HepG2 (cell line): ENCODE measurements at regions not wholly inside any gene's neighbourhood (a gene's known extent, or its start where the extent isn't known, plus 50 kb on each side); places are given as distances from the start of the nearest gene placed in this dataset.

Experiments
- ATAC-seq: fragments of 200-7000 bp; cut with Tn5 transposase; 3 replicates; pipeline ENCODE4 v1.9.1; 2020; ENCODE audit warnings: mild to moderate bottlenecking, moderate library complexity
- BruUV-seq: library from RNA; stranded (reverse); fragments of 400-500 nt; replicated peaks from 2 replicates; lab custom pipeline; 2021; lab: Mats Ljungman, UMichigan
- CTCF ChIA-PET: fragments of 300-600 bp; formaldehyde crosslinking; extraction: SDS; loops from one replicate; lab custom pipeline; 2021; ENCODE audit warnings: low total read pairs, inconsistent platforms, low intra/inter-chr PET ratio; lab: Yijun Ruan, JAX
- POLR2A ChIA-PET: fragments of 350-600 bp; sonication (Branson Sonifier 250); formaldehyde crosslinking; loops from one replicate; lab custom pipeline; 2020; ENCODE audit warnings: antibody characterized with exemption, inconsistent platforms; lab: Yijun Ruan, JAX
- DNase-seq: peaks from one replicate; pipeline ENCODE4 v3.0.0-alpha.2; 2015; ENCODE audit warnings: low spot score
- FAIRE-seq: peaks from 3 replicates; lab custom pipeline; 2011; peaks lifted over from hg19 to GRCh38; lab: Jason Lieb, UNC
- H2AFZ ChIP-seq: one replicate; pipeline ENCODE4 v1.6.1; 2011; ENCODE audit warnings: low read length, inconsistent platforms
- H3K27ac ChIP-seq: fragments of 300-600 bp; 3 replicates; pipeline ENCODE4 v1.8.0; 2011; ENCODE audit warnings: mixed run types, mild to moderate bottlenecking, mixed read lengths, low read length, inconsistent platforms; ENCODE audit not compliant: insufficient read depth; ENCODE audit errors: extremely low read length
- H3K27me3 ChIP-seq, 2 experiments: fragments of 200-600 bp in 1 of 2; 2 replicates in 1 of 2; 3 replicates in 1 of 2; pipeline versions ENCODE4 v1.6.0 to v1.8.0; 2011; ENCODE audit warnings: low read length in 2 of 2, mild to moderate bottlenecking in 2 of 2, moderate library complexity in 2 of 2, inconsistent platforms in 1 of 2; ENCODE audit not compliant: insufficient read depth in 2 of 2, control insufficient read depth in 1 of 2
- H3K36me3 ChIP-seq, 2 experiments: fragments of 200-600 bp in 1 of 2; replicated peaks in 1 of 2; 2 replicates in 1 of 2; 3 replicates in 1 of 2; pipeline versions ENCODE4 v1.5.1 to v1.8.0; 2011; ENCODE audit warnings: low read length in 2 of 2, inconsistent platforms in 1 of 2; ENCODE audit not compliant: insufficient read depth in 2 of 2, control insufficient read depth in 1 of 2
- H3K4me1 ChIP-seq: 2 replicates; pipeline ENCODE4 v1.5.1; 2012; ENCODE audit warnings: low read length, inconsistent platforms; ENCODE audit not compliant: insufficient read depth
- H3K4me2 ChIP-seq: 2 replicates; pipeline ENCODE4 v1.6.0; 2011; ENCODE audit warnings: low read depth, low read length, inconsistent platforms
- H3K4me3 ChIP-seq, 3 experiments: fragments of 200-600 bp in 1 of 3; sonication (generic), shearing (Covaris generic) in 1 of 3; replicated peaks in 1 of 3; 2 replicates each; pipeline ENCODE4 v1.5.1; 2011 to 2016; ENCODE audit warnings: low read length in 3 of 3, inconsistent platforms in 2 of 3, low read depth in 2 of 3, mild to moderate bottlenecking in 2 of 3, control low read depth in 1 of 3, mixed read lengths in 1 of 3; ENCODE audit not compliant: insufficient read depth in 1 of 3
- H3K79me2 ChIP-seq: one replicate; pipeline ENCODE4 v1.6.1; 2011; ENCODE audit warnings: low read length, inconsistent platforms; ENCODE audit not compliant: insufficient read depth
- H3K9ac ChIP-seq: 2 replicates; pipeline ENCODE4 v1.6.0; 2011; ENCODE audit warnings: mild to moderate bottlenecking, low read depth, low read length, inconsistent platforms; ENCODE audit not compliant: insufficient read depth
- H3K9me3 ChIP-seq: 2 replicates; pipeline ENCODE4 v1.5.1; 2012; ENCODE audit warnings: mild to moderate bottlenecking, low read length
- H4K20me1 ChIP-seq: 2 replicates; pipeline ENCODE4 v1.6.0; 2011; ENCODE audit warnings: inconsistent platforms, mild to moderate bottlenecking, low read length, moderate library complexity; ENCODE audit not compliant: insufficient read depth
- ATAD3A ChIP-seq: sonication (generic); formaldehyde crosslinking; IDR thresholded peaks from 2 replicates; pipeline ENCODE4 v1.4.0; 2020; ENCODE audit warnings: missing genetic modification reagents
- ETV5 ChIP-seq: IDR thresholded peaks from 2 replicates; pipeline ENCODE4 v1.6.1; 2018; ENCODE audit warnings: missing biosample characterization, missing genetic modification reagents, inconsistent platforms, borderline replicate concordance
- IKZF1 ChIP-seq: fragments of 450-650 bp; IDR thresholded peaks from 2 replicates; pipeline ENCODE4 v1.7.1; 2016
- KLF16 ChIP-seq, 2 experiments: sonication (generic) in 1 of 2; formaldehyde crosslinking in 1 of 2; IDR thresholded peaks; 2 replicates each; pipeline versions ENCODE4 v1.6.1 to v1.8.0; 2016 to 2023; ENCODE audit warnings: missing genetic modification reagents in 2 of 2, missing compliant biosample characterization in 1 of 2
- MBNL3 ChIP-seq: fragments of 250-450 bp; sonication (Bioruptor Pico); conservative IDR thresholded peaks from 2 replicates; pipeline ENCODE4 v1.8.0; 2022; ENCODE audit warnings: mild to moderate bottlenecking, inconsistent platforms
- RAD51 ChIP-seq: fragments of 450-650 bp; IDR thresholded peaks from 2 replicates; pipeline ENCODE4 v1.6.1; 2016; ENCODE audit warnings: borderline replicate concordance
- TCF7 ChIP-seq: sonication (generic); IDR thresholded peaks from 2 replicates; pipeline ENCODE4 v1.6.1; 2016; ENCODE audit warnings: antibody characterized with exemption, low read depth
- TMF1 ChIP-seq: sonication (generic); formaldehyde crosslinking; IDR thresholded peaks from 2 replicates; pipeline ENCODE4 v1.8.1; 2022; ENCODE audit warnings: low read depth, missing genetic modification reagents
- ZFYVE20 ChIP-seq: sonication (generic); formaldehyde crosslinking; IDR thresholded peaks from 2 replicates; pipeline ENCODE4 v1.8.0; 2023; ENCODE audit warnings: low read depth, mild to moderate bottlenecking, moderate library complexity, missing genetic modification reagents, borderline replicate concordance
- ZNF234 ChIP-seq: sonication (generic); formaldehyde crosslinking; conservative IDR thresholded peaks from 2 replicates; pipeline ENCODE4 v1.5.1; 2020; ENCODE audit warnings: mild to moderate bottlenecking, missing genetic modification reagents
- ZNF329 ChIP-seq: sonication (generic); formaldehyde crosslinking; IDR thresholded peaks from 2 replicates; pipeline ENCODE4 v1.9.0; 2021; ENCODE audit warnings: low read depth, mild to moderate bottlenecking, missing genetic modification reagents
- WGBS: methylation state at CpG from one replicate; pipeline ENCODE4 v1.1.6; 2017; ENCODE audit warnings: low lambda C conversion rate; 5-methylcytosine and 5-hydroxymethylcytosine counted together
- in situ Hi-C: cut with HindIII; loops from 2 replicates; pipeline ENCODE4 v1.10.0; 2017; ENCODE audit warnings: low pct_unique_long_range_greater_than_20kb; ENCODE audit not compliant: extremely low pct_ligation_motif_present
- intact Hi-C: fragments of 100-400 bp; cut with micrococcal nuclease; formaldehyde crosslinking; loops from one replicate; pipeline ENCODE4 v1.10.0; 2022; ENCODE audit not compliant: unreplicated experiment
- TF ChIP-seq, protein P1 (sequence below): sonication (generic); formaldehyde crosslinking; IDR thresholded peaks from 2 replicates; pipeline ENCODE4 v1.5.0; 2020; ENCODE audit warnings: mild to moderate bottlenecking, missing genetic modification reagents, borderline replicate concordance
- TF ChIP-seq, protein P2 (sequence below): sonication (generic); formaldehyde crosslinking; IDR thresholded peaks from 2 replicates; pipeline ENCODE4 v1.8.0; 2022; ENCODE audit warnings: mild to moderate bottlenecking, missing genetic modification reagents, borderline replicate concordance
- TF ChIP-seq, protein P3 (sequence below): sonication (generic); formaldehyde crosslinking; IDR thresholded peaks from 2 replicates; pipeline ENCODE4 v1.5.0; 2020; ENCODE audit warnings: mild to moderate bottlenecking, low read depth, missing genetic modification reagents, borderline replicate concordance

DNA sequence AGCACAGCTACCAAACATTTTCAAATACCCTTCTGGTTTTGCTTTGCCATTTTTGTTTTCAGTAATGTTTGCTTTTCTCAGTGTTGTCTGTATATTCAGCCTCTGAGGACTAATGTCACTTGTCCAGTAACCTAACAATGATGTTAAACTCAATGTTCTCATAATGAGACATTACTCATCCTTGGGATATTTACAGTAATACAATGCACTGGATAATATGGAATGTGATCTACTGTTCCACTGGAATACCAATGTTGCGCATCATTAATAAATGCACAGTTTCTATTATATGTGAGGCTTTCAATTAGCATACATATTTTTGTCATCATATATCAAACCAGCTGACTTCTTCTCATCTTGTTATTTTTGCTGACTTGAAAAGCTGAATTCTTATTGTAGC is 259.1 kb downstream of the SH2D1A start:
- no peak for DNase-seq
- no peak overlapping the region for H3K4me3 ChIP-seq

More for the DNA sequence above, 259.1 kb downstream of the SH2D1A start:
- no peak for ATAC-seq
- Histone ChIP-seq H3K36me3 (no peaks in the 10 kb centered on the region), H3K9me3 (no peaks in the 10 kb centered on the region), H3K4me1 (no peaks in the 10 kb centered on the region), H4K20me1 (no peaks in the 10 kb centered on the region), H3K79me2 (no peaks in the 10 kb centered on the region), H3K9ac (no peak overlapping the region), H2AFZ (no peak overlapping the region), H3K27me3 (no peaks in the 10 kb centered on the region), H3K4me2 (no peak overlapping the region), H3K27ac (no peak overlapping the region)
- no TSS peak for BruUV-seq
- in situ Hi-C loops (no loop called here), intact Hi-C loops (no loop called here)
- WGBS: 0% methylated on average over 1 of the region's 1 CpG
- POLR2A ChIA-PET: no interaction called here
- FAIRE-seq: no peak
- no peak for TF ChIP-seq TMF1 (CRISPR knock-in tag)
- TF ChIP-seq, protein P1, sequence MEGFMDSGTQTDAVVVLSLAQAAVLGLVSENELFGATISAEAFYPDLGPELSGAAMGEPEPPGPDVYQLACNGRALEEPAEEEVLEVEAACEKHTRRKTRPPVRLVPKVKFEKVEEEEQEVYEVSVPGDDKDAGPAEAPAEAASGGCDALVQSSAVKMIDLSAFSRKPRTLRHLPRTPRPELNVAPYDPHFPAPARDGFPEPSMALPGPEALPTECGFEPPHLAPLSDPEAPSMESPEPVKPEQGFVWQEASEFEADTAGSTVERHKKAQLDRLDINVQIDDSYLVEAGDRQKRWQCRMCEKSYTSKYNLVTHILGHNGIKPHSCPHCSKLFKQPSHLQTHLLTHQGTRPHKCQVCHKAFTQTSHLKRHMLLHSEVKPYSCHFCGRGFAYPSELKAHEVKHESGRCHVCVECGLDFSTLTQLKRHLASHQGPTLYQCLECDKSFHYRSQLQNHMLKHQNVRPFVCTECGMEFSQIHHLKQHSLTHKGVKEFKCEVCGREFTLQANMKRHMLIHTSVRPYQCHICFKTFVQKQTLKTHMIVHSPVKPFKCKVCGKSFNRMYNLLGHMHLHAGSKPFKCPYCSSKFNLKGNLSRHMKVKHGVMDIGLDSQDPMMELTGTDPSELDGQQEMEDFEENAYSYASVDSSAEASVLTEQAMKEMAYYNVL (CRISPR knock-in tag): no peak
- TF ChIP-seq KLF16 (CRISPR knock-in tag; IDR thresholded peaks at IDR 0.05): no peak
- TF ChIP-seq, protein P2, sequence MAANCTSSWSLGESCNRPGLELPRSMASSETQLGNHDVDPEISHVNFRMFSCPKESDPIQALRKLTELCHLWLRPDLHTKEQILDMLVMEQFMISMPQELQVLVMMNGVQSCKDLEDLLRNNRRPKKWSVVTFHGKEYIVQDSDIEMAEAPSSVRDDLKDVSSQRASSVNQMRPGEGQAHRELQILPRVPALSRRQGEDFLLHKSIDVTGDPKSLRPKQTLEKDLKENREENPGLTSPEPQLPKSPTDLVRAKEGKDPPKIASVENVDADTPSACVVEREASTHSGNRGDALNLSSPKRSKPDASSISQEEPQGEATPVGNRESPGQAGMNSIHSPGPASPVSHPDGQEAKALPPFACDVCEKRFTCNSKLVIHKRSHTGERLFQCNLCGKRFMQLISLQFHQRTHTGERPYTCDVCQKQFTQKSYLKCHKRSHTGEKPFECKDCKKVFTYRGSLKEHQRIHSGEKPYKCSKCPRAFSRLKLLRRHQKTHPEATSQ: no peak
- no peak for TF ChIP-seq ZFYVE20 (CRISPR knock-in tag)
- no peak for TF ChIP-seq MBNL3 (CRISPR knock-in tag)
- no peak for TF ChIP-seq ZNF234 (CRISPR knock-in tag)
- no peak for TF ChIP-seq IKZF1
- TF ChIP-seq ZNF329 (CRISPR knock-in tag): no peak
- no peak for TF ChIP-seq TCF7
- no peak for TF ChIP-seq RAD51
- TF ChIP-seq, protein P3, sequence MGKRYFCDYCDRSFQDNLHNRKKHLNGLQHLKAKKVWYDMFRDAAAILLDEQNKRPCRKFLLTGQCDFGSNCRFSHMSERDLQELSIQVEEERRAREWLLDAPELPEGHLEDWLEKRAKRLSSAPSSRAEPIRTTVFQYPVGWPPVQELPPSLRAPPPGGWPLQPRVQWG: no peak
- TF ChIP-seq ATAD3A: no peak
- no peak for TF ChIP-seq ETV5 (CRISPR knock-in tag)
- CTCF ChIA-PET: no interaction called here
